Uterus (tissue), 2 donors: ENCODE measurements at regions not wholly inside any gene's neighbourhood (a gene's known extent, or its start where the extent isn't known, plus 50 kb on each side); places are given as distances from the start of the nearest gene placed in this dataset.

Source experiments
- POLR2A ChIP-seq, 2 donors: fragments of 450-650 bp; IDR thresholded peaks; one replicate each; pipeline ENCODE4 v1.6.1; 2016; ENCODE audit warnings: antibody characterized with exemption in 2 of 2, mild to moderate bottlenecking in 1 of 2, moderate library complexity in 1 of 2
- TF ChIP-seq, protein P1 (sequence below), 4 experiments: fragments of 200-600 bp in 2 of 4; fragments of 450-650 bp in 2 of 4; sonication (generic) in 2 of 4; IDR thresholded peaks; one replicate each; pipeline ENCODE4 v1.5.1; 2016 to 2019; ENCODE audit warnings: antibody characterized with exemption in 4 of 4, mild to moderate bottlenecking in 2 of 4, moderate library complexity in 1 of 4

DNA sequence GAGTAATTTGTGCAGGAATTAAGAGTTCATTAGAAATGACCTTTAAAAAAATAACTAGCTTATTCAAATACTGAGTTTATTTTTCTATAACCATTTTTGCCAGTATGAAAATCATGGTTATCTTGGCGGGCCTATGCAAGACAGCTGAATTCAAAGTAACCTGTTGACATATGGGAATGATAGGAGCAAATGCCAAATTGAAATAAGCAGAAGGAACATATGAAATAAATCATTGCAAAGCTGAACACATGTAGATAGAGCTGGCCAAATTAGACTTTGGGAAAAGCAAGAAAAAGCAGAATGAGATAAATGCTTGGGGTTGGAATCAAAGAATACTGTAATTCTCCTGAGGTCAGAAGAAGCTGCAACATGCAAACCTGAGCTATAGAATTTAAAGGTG is 372.5 kb downstream of the ADAMTS20 start:
- TF ChIP-seq, protein P1, sequence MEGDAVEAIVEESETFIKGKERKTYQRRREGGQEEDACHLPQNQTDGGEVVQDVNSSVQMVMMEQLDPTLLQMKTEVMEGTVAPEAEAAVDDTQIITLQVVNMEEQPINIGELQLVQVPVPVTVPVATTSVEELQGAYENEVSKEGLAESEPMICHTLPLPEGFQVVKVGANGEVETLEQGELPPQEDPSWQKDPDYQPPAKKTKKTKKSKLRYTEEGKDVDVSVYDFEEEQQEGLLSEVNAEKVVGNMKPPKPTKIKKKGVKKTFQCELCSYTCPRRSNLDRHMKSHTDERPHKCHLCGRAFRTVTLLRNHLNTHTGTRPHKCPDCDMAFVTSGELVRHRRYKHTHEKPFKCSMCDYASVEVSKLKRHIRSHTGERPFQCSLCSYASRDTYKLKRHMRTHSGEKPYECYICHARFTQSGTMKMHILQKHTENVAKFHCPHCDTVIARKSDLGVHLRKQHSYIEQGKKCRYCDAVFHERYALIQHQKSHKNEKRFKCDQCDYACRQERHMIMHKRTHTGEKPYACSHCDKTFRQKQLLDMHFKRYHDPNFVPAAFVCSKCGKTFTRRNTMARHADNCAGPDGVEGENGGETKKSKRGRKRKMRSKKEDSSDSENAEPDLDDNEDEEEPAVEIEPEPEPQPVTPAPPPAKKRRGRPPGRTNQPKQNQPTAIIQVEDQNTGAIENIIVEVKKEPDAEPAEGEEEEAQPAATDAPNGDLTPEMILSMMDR (IDR thresholded peaks at IDR 0.05): no peak
- no peak for TF ChIP-seq POLR2A (IDR thresholded peaks at IDR 0.05)
